Lower lobe of right lung (tissue), 2 donors: ENCODE measurements at regions not wholly inside any gene's neighbourhood (a gene's known extent, or its start where the extent isn't known, plus 50 kb on each side); places are given as distances from the start of the nearest gene placed in this dataset.

Experiments used
- ATAC-seq, 2 donors: fragments of 200-7000 bp; cut with Tn5 transposase; one replicate each; pipeline ENCODE4 v1.9.1; 2020 to 2022; ENCODE audit warnings: mild to moderate bottlenecking in 2 of 2, moderate library complexity in 2 of 2
- DNase-seq: peaks from one replicate; pipeline ENCODE4 v3.0.0-alpha.2; 2020
- H3K27ac ChIP-seq: fragments of 200-600 bp; one replicate; pipeline ENCODE4 v1.8.0; 2022
- H3K27me3 ChIP-seq: fragments of 200-600 bp; one replicate; pipeline ENCODE4 v1.8.0; 2022; ENCODE audit warnings: low read depth
- H3K36me3 ChIP-seq: fragments of 200-600 bp; one replicate; pipeline ENCODE4 v1.8.0; 2022; ENCODE audit warnings: mild to moderate bottlenecking
- H3K4me1 ChIP-seq: fragments of 200-600 bp; one replicate; pipeline ENCODE4 v1.8.0; 2022
- H3K4me3 ChIP-seq: fragments of 200-600 bp; one replicate; pipeline ENCODE4 v1.8.0; 2022; ENCODE audit warnings: mild to moderate bottlenecking
- H3K9me3 ChIP-seq: fragments of 200-600 bp; one replicate; pipeline ENCODE4 v1.8.0; 2022
- CTCF ChIP-seq: fragments of 200-600 bp; IDR thresholded peaks from one replicate; pipeline ENCODE4 v1.8.0; 2022; ENCODE audit warnings: antibody characterized with exemption, mild to moderate bottlenecking
- intact Hi-C: fragments of 100-400 bp; cut with DNase I; formaldehyde crosslinking; loops from one replicate; pipeline ENCODE4 v1.11.0; 2022
- donor health status: DM: no; HTN: yes; CAD: no; lungs with severe emphysema.

DNA sequence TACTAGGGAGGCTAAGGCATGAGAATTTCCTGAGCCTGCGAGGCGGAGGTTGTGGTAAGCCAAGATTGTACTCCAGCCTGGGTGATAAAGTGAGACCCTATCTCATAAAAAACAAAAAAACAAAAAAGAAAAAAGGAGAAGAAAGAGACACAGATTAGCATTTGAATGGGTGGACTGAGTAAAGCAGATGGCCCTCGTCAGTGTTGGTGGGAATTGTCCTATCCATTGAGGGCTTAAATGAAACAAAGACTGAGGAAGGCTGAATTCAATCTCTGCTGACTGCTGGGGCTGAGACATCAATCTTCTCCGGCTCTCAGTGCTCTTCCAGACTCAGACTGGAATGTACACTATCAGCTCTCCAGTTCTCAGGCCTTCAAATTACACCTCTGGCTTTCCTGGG lies 136.8 kb downstream of the SLC7A11 start:
- H3K27me3 ChIP-seq: no peaks in the 10 kb centered on the region
- H3K36me3 ChIP-seq: no peaks in the 10 kb centered on the region
- H3K9me3 ChIP-seq: no peaks in the 10 kb centered on the region
- no peak for ATAC-seq
- DNase-seq: no peak
- no peak overlapping the region for H3K4me3 ChIP-seq
- TF ChIP-seq CTCF: no peak
- intact Hi-C loops: no loop called here
- no peak overlapping the region for H3K27ac ChIP-seq
- H3K4me1 ChIP-seq: no peaks in the 10 kb centered on the region

DNA sequence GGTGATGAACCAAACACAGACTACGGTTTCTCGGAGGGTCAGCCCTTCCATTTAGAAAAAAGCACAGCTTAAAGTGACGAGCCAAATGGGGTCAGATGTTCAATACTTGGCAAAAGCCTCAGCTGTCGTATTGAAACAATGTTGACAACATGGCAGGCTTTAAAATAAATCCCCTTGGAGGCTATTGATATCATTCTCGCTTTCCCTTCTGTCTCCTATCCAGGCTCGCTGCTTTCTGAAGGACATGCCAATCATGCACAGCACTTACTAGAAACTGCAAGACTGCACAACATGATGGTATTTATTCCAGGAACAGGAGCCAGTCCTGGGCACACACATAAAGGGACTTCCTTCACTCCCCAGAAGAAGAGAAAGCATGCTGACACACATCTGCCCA lies 137.9 kb downstream of the SLC7A11 start:
- ATAC-seq: no peak
- Histone ChIP-seq H3K27me3 (no peaks in the 10 kb centered on the region), H3K4me3 (no peak overlapping the region), H3K27ac (no peak overlapping the region), H3K36me3 (no peaks in the 10 kb centered on the region), H3K4me1 (no peaks in the 10 kb centered on the region), H3K9me3 (no peaks in the 10 kb centered on the region)
- intact Hi-C loops: no loop called here
- TF ChIP-seq CTCF: no peak
- no peak for DNase-seq

DNA sequence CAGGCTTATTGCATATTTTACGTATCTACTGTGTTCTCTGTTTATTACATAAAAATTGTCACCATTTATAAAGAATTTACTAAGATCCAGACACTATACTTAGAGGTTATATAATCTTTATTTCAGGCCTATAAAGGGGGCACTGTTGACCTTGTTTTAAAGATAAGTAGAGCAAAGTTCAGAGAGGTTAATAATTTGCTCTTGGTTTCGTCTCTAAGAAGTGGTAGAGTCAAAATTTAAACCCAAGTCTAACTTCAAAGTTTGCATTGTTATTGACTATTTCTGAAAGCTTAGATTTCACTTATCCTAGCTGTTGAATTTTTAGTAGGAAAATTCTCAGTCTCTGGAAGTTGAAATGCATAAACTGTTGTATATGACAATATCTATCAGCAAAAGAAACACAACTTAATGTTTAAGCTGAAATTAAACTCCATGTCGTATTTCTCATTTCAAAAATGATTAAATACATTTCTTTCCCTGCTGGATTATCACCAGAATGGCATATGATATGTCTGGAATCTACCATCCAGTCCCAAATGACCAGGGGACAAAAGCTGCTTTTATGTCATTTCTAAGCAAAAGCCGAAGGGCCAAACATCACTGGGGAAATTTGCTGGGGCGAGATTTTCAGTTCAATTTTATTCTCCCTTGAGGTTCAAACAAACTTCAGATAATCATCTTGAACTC lies 138.4 kb downstream of the SLC7A11 start:
- H3K4me1 ChIP-seq: no peaks in the 10 kb centered on the region
- ATAC-seq (no peak), DNase-seq (no peak)
- no peak overlapping the region for H3K27ac ChIP-seq
- H3K36me3 ChIP-seq: no peaks in the 10 kb centered on the region
- TF ChIP-seq CTCF: no peak
- H3K27me3 ChIP-seq: no peaks in the 10 kb centered on the region
- no peaks in the 10 kb centered on the region for H3K9me3 ChIP-seq
- no peak overlapping the region for H3K4me3 ChIP-seq
- intact Hi-C loops: no loop called here

DNA sequence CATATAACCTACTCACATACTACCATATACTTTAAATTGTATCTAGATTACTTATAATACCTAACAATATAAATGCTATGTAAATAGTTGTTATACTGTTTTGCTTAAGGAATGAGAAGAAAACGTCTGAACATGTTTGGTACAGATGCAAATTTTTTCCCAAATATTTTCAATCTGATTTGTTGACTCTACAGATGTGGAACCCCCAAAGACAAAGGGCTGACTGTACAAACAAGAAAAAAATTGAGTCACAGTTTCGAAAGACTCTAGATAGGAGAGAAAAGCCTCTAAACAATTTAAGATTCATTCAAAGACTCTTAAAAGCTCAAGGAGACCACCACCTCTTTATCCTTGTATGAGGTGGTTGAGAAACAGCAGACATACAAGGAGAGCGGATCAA lies 142.8 kb downstream of the SLC7A11 start:
- H3K9me3 ChIP-seq: no peaks in the 10 kb centered on the region
- DNase-seq: no peak
- no peaks in the 10 kb centered on the region for H3K27me3 ChIP-seq
- H3K36me3 ChIP-seq: no peaks in the 10 kb centered on the region
- ATAC-seq: no peak
- intact Hi-C loops: no loop called here
- no peak for TF ChIP-seq CTCF
- no peak overlapping the region for H3K4me3 ChIP-seq
- H3K27ac ChIP-seq: no peak overlapping the region
- H3K4me1 ChIP-seq: no peaks in the 10 kb centered on the region

- DNase-seq: no peak
- no peaks in the 10 kb centered on the region for H3K4me1 ChIP-seq
- H3K27me3 ChIP-seq: no peaks in the 10 kb centered on the region
- no peak for TF ChIP-seq CTCF
- intact Hi-C loops: no loop called here
- H3K36me3 ChIP-seq: no peaks in the 10 kb centered on the region
- no peak overlapping the region for H3K27ac ChIP-seq
- no peak for ATAC-seq
- no peak overlapping the region for H3K4me3 ChIP-seq
- H3K9me3 ChIP-seq: no peaks in the 10 kb centered on the region
These were observed 144.1 kb downstream of the SLC7A11 start for GRCh38 chr4:138097912-138098600.
